Fibroblast of villous mesenchyme (primary cell): ENCODE measurements at regions not wholly inside any gene's neighbourhood (a gene's known extent, or its start where the extent isn't known, plus 50 kb on each side); places are given as distances from the start of the nearest gene placed in this dataset.

Experiments used
- DNase-seq: peaks from one replicate; pipeline ENCODE4 v3.0.0-alpha.2; 2010; ENCODE audit warnings: low read depth
- H3K4me3 ChIP-seq: 2 replicates; pipeline ENCODE4 v1.5.1; 2011; ENCODE audit warnings: low read depth, mild to moderate bottlenecking, low read length
- TF ChIP-seq, protein P1 (sequence below): IDR thresholded peaks from 2 replicates; pipeline ENCODE4 v1.5.1; 2012; ENCODE audit warnings: low read depth, mild to moderate bottlenecking, low read length; ENCODE audit not compliant: insufficient read depth

DNA sequence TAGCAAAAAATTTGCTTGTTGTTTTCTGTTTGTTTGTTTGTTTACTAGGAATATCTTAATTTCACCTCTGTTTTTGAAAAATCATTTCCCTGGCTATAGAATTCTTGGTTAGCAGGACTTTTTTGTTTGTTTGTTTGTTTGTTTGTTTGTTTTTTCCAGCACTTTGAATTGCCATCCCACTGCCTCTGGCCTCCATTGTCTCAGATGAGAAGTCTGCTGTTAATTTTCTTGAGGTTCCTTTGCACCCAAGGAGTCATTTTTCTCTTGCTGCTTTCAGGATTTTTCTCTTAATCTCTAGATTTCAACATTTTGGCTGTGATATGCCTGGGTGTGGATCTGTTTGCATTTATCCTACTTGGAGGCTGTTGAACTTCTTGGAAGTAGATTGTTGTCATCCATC lies 105.7 kb downstream of the FOXL3 start:
- H3K4me3 ChIP-seq, result no peak overlapping the region
- no peak for DNase-seq
- TF ChIP-seq, protein P1, sequence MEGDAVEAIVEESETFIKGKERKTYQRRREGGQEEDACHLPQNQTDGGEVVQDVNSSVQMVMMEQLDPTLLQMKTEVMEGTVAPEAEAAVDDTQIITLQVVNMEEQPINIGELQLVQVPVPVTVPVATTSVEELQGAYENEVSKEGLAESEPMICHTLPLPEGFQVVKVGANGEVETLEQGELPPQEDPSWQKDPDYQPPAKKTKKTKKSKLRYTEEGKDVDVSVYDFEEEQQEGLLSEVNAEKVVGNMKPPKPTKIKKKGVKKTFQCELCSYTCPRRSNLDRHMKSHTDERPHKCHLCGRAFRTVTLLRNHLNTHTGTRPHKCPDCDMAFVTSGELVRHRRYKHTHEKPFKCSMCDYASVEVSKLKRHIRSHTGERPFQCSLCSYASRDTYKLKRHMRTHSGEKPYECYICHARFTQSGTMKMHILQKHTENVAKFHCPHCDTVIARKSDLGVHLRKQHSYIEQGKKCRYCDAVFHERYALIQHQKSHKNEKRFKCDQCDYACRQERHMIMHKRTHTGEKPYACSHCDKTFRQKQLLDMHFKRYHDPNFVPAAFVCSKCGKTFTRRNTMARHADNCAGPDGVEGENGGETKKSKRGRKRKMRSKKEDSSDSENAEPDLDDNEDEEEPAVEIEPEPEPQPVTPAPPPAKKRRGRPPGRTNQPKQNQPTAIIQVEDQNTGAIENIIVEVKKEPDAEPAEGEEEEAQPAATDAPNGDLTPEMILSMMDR, result no peak

DNA sequence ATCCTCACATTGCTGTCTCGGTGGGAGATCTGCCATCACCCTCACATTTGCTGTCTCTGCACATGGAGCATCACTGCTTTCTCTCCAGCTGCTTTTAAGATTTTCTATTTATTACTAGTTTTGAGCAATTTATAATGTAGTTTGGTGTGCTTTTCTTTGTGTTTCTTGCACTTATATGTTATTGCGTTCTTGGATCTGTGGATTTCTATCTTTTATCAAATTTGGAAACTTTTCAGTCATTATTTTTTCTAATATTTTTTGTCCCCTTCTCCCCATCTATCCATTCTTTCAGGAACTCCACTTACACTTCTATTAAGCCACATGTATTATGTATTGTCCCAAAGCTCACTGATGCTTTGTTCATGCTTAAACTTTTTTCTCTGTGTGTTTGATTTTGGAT lies 108.9 kb downstream of the FOXL3 start:
- TF ChIP-seq, protein P1, result no peak
- no peak for DNase-seq
- H3K4me3 ChIP-seq, result no peak overlapping the region

DNA sequence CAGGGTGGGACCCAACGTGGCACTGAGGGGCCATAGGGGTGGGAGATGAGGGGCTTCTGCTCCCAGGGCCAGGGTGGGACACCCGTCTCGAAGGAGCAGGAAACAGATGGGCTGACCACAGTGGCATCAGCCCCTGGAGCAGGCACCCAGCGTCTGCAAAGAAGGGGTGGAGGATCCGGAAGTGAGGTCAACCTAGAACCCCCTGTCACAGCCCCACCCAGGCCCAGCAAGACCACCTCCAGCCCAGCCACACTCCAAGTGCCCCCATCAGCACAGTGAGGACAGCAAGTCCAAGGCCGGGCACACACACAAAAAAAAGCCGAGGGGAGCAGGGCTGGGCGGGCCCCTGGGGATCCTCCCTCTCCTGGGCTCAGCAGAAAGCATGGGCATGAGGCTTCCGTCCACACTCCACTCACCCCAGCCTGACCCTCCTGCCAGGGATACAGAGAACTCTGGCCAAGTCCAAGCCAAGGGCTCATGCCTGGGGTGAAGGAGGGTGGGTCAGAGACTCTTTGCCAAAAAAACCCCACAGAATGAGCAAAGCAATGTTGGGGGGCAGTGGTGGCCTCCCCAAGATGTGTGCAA lies 111.0 kb downstream of the FOXL3 start:
- no peak overlapping the region for H3K4me3 ChIP-seq
- no peak for DNase-seq
- TF ChIP-seq, protein P1, result no peak

DNA sequence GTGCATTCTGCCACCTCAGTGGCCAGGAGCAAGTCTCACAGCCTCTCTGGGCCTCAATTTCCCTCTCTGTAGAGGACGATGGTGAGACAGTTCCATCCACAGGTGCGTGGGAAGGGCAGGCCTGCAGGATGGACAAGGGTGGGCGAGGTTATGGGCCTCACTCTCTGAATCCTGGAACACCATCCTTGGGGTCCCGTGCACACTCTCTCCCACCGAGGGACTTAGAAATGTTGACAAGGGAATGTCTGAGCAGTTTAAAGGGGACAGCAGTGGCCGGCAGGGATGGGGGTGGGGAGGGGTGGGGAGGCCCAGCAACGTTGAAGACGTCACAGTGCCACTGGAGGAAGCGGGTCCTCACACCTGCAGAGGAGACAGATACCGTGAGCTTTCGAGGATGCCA lies 111.5 kb downstream of the FOXL3 start:
- TF ChIP-seq, protein P1, result no peak
- no peak for DNase-seq

DNA sequence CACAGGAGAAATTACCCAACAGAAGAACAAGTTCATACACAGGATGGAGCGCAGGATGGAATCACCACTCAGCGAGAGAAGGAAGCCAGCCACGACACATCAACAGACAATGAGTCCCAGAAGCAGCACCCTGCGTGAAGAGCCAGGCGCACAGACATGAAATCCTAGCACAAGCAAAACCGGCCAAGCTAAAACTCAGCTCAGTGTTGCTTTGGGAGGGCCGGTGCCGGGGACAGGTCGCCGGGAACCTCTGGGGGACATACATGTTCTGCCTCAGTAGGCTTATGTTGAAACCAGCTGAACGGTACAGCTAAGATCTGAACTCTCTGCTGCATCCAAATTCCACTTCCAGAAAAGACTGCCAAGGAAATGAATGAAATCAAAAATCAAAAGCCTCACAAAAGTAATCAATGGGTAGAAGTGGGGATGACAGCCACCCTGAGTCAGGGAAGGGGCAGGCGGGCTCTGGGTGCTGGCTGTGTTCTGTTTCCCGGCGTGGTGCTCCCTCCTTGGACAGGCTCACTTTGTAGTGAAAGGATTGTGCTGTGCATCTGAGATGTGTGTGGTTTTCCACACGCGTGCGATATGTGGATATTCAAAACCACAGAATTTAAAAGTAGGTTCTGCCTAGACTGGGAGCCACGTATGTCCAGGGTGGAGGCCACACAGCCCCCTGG lies 114.7 kb downstream of the PDGFA start:
- H3K4me3 ChIP-seq, result no peak overlapping the region
- DNase-seq, result no peak
- TF ChIP-seq, protein P1, result no peak

More for the DNA sequence above, 111.5 kb downstream of the FOXL3 start:
- H3K4me3 ChIP-seq, result no peak overlapping the region

DNA sequence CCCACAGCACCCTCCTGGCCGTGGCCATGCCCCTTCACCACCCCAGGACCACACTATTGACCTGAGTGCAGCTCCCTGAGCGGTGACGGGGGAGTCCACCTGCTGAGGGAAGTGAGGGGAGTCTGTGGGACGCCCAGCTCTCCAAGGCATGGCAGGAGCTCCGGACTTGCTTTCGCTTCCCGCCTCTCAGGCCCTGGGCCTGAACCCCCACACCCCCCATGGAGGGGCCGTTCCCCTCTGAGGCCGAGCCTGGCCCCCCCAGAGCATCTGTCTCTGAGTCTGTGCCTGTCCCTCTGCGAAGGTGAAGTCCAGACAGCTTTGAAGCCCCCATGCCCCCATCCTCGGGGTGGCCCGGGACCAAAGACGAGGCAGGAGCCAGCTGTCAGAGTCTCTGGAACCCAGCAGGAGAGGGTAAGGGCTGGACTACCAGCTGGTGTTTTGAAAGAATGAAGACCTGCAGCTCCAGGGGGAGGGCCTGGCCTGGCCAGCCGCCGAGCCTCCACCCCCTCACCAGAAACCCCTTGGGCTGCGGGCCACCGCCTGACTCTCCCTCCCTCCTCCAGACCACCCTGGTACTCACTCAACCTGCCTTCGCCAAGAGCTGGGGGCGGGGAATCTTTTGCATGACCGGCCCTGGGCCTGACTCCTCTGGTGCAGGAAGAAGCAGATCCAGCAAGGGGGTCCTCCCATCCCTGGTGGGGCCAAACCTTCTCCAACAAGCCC lies 114.0 kb downstream of the PDGFA start:
- no peak for DNase-seq
- TF ChIP-seq, protein P1, result no peak
- no peak overlapping the region for H3K4me3 ChIP-seq
